GM18861 (cell line): ENCODE measurements at regions not wholly inside any gene's neighbourhood (a gene's known extent, or its start where the extent isn't known, plus 50 kb on each side); places are given as distances from the start of the nearest gene placed in this dataset.

Experiments used
- ATAC-seq: cut with Tn5 transposase; IDR thresholded peaks from one replicate; pipeline ENCODE4 v1.9.1; 2021; ENCODE audit not compliant: unreplicated experiment

DNA sequence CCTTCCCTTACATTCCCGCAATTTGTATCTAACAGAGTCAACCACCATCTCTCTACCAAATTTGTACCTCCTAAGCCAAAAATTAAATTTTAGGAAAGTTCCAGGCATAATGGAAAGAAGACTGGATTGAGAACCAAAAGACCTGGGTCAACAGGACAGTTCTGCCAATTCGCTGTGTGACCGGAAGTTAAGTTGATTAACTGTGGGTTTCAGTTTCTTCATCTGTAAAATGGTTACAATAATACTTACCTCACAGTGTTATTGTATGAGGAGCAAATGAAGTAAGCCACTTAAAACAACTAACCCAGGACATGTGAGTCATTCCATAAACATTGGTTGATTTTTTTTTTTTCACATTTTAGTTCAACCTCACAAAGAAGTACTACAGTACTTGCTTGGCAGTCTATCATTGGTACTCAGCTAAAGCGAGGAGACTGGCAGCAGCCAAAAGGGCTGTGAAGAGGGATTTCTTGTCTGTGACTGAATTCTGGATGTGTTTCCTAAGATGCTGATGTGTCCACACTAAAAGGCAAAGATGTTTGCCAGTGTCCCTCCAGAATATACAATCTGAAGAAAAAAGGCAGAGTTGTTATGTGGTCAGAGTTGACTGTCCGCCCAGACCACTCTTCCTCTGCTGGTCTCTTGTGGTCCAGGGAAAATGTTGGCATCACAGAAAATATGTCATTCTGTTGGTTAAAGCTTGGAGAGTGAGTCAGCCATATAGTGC lies 198.6 kb downstream of the TLE1 start:
- ATAC-seq, result no peak

DNA sequence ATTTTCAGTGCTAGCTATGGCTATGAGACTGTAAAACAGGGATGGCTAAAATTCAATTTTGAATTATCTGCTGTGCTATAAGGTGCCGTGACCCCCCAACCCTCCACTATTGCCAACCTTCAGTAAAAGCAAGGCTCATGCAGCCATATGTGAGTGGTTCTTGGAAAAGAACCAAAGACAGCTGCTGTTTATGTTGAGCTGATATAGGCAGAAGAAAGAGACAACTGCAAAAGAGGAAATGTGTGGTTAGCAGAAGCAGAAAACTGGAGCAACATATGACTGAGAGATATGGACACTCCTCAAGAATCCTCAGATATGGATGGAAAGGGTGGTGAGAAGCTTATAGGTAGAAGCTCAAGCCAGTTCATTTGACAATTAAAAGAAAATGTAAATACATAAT lies 200.3 kb downstream of the TLE1 start:
- ATAC-seq, result no peak

DNA sequence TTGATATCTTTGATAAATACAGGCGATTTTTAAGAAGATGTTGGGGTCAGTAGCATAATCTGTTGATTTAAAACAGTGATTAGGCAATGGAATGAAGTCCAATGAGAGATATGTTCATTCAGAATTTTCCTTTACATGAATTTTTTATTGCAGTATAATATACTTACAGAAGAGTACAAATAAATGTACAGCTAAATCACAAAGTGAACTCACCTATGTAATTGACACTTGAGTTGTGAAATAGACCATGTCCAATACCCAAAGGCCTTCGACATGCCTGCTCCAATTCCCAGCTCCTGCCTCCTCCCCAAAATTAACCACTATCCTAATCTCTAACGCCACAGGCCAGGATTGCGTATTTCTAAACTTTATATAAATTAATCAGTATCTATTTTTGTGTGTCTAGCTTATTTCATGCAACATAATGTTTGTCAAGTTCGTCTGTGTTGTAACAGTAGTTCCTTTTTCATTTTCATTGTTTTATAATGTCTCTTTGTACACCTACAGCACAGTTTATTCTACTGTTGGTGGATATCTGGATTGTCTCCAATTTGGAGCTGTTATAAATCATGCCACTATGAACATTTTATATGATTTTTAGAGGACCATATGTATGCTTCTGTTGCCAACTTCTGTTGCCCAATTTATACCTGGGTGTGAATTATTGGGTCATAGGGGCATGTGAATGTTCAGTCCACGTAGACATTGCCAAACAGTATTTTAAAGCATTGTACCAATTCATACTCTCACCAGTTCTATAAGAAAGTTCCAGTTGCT lies 208.3 kb downstream of the TLE1 start:
- no peak for ATAC-seq

DNA sequence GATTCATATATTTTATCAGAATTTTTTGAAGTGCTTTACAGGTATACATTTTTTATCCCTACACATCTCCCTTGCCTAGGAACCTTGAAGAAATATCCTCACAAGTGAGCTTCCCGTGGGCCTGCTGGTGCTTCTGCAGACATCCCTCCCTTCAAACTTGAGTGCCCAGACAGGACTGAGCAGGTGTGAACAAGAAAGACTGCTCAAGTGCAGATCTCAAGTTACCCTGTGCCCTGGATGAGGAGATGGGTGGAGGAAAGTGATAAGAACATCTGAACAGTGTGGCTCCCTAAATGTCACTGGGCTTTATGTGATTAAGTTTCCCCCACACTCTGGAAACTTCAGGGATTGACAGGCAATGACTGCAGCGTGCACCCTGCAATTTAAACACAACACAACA lies 209.8 kb downstream of the TLE1 start:
- ATAC-seq, result no peak

DNA sequence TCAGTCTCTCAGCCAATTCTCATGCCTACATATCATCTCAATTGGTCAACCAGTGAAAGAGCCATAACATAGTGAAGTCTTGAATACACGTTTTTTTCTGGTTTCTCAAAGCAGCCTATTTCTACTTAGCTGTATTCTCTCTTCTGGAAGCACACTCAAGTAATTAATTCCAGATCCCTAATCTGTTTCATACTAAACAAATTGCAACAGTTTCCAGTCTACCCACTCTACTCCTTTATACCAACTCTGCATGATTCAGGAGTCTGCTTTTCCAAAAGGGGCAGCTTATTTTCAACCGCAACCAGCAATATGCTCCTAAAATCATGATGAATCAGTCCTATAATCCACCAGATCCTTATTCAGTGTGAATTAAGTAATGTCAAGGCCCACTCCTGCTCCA lies 211.7 kb downstream of the TLE1 start:
- ATAC-seq, result no peak

DNA sequence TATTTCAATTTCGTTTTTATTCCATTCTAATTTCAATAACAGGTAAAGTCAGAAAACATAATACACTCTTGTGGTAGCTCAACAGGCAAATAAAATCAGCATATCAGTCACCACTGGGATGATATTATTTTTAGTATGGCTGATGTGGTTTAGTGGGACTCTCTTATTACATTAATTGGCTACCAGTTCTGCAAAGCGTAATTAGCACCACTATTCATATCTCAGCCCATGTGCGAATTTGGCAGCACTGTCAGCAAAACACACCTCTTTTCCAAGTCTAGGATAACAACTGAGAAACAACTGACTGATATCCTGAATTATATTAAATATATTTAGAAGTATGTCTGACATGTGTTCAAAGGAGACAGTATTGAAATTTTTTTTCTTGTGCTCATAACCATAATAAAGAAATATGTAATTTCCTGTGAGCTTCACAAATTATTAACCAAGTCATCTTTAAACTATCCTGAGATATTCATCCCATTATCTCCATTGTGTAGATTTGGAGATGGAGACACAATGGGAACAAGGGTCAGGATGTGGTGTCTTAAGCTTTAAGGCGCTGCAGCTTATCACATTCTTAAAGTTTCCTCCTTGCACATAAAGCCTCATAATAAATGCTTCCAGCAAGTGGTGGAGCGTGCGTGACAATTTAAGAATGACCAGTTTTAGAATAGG lies 212.4 kb downstream of the TLE1 start:
- ATAC-seq, result no peak

DNA sequence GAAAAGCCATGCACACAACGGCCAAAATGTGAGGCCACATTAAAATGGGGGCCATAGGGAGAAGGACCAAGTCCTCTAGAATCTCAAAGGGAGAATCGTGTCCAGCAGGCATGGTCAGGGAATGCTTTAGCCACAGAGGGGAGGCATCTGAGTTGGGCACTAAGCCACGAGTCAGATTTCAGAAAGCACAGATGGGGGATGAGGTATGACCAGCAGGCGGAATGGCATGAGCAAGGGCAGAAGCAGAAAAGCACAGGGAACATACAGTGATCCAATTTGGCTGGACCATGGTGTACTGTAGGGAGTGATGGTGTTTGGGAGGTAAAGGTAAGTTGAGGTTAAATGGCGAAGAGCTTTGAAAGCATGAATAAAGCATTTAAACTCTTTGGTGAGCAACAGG lies 214.6 kb downstream of the TLE1 start:
- ATAC-seq, result no peak

DNA sequence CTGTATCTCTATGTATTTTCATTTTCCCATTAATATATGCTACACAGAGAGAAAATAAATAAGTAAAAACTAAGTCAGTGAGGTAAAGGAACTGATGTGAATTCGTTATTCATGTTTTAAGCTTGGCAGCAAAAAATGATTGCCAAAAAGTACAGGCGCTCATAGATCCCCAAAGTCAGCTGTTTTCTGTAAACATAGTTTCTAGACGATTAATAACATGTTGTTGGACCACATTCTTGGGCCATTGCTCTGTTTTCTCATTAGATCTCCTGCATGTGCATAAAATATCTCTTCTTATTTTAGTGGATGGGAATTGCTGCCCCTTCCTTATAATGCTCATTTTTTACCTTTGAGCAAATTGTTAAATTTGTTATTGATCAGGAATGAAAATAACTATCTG lies 215.2 kb downstream of the TLE1 start:
- no peak for ATAC-seq

DNA sequence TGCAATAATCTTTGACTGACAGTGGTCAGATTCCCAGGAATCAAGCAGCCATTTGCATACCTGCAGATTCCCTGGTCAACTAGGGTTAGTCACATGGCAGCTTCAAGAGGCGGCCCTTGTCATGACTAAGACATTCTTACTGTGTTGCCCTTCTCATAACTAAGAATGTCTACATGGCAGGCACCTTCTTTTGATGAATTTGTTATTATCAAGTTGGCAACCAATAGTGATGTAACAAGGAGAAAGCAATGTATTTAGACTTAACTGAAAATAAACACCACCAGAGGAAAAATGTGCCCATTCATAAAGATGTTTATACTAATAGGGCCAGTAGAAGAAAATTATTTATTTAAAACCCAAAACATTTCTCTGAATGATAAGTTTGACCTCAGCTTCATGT lies 215.6 kb downstream of the TLE1 start:
- no peak for ATAC-seq

DNA sequence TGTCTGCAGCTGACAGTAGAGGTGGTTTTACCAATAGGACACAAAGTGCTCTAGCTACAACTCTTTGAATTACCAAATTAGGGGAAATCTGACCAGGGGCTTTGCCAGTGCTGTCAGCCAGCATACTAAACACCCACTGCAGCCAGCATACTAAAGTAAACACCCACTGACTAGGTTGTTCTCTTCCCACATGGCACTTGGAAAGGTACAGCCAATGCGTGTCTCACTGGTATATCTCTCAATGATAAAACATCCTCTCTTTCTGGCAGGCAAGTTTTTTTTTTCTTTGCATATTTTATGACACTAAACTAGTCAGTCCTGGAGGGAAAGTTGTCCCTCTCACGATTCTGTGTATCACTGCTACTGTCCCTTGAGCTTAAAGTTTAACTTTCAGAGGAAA lies 216.1 kb downstream of the TLE1 start:
- no peak for ATAC-seq

DNA sequence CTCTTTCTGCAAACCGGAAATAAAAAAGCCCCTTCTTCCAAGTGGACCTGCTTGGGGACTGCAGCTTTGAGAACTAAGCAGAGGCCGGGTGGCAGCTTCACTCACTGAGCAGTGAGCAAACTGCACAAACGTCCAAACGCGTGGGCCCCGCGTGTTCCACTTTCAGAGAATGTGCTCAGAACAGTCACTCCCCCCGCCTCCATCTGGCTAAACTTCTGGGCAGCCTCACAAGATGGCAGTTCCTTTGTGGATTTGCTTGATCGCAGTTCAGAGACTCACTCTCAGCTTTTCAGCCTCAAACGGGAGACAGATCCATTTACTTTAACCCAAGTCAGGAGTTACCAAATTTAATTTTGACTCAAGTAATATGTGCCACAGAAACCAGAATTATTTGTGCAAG lies 216.6 kb downstream of the TLE1 start:
- ATAC-seq, result no peak

DNA sequence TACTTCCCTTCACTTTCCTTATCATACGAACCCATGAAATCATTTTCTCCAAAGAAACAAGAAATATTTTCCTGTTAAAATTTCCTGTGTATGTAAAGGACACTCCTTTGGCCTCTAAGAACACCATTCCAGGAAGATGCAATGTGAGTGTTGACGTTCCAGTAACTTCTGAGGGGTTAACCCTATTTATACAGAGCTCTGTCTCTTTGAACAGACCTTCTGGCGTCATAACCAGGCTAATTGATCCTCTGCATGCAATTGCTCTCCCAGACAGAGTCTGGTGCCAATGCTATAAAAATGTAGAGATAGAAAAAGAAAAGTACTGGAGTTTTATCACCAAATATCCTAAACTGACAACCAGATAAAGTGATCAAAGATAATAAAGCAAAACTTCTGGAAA lies 218.5 kb downstream of the TLE1 start:
- no peak for ATAC-seq

DNA sequence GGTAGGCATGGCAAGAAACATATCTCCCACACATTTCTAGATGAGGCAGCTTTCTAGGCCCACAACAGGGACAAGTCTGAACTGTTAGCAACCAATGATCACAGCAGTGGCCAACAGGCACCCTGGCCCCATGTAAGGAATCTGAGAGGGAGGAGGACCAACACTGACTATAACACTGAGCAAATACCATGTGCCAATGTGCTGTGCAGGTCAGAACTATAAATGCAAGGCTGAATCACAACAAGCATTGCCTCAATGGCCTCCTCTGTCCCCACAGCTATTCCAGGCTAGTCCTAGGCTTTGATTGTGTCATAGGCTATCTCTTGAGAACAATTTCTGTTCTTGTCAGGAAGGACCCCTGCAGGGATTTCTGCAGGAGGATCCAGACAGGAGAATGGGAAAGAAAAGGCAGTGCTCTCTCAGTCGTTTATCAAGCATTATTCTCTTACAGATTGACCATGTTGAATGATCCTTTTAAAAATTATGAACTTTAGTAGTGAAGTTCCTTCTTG lies 221.2 kb downstream of the TLE1 start:
- ATAC-seq, result no peak

DNA sequence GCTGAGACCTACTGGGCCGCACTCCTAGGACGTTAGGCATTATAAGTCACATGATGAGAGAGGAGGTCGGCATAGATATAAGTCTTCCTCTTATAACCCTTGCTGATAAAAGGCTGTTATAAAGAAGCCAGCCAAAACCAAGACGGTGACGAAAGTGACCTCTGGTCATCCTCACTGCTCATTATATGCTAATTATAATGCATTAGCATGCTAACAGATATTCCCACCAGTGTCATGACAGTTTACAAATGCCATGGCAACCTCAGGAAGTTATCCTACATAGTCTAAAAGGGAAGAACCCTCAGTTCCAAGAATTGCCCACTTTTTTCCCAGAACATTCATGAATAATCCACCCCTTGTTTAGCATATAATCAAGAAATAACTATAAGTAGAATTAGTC lies 222.4 kb downstream of the TLE1 start:
- ATAC-seq, result no peak

DNA sequence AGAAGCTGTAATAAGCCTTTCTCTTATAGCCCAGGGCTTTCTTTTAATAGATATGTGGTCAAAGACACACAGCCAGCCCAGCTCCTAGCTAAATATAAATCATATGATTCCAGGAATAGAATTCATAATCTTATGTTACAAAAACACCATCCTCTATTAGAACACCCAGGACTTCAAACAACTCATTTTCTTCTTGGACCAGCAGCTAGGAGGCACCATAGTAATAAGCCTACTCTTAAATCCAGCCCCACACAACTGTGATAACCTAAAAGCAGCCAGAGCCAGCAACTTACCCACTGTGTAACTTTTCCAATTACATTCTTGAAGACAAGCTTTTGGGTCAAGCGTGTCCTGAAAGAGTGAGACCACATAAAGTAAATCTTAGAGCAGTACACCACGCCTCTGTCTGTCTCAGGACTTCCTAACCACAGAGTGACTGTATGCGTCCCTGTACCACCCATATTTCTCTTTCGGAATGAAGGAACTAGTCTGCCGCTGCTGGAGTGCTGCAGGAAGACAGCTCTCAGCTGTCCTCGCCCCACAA lies 223.8 kb downstream of the TLE1 start:
- ATAC-seq, result no peak

DNA sequence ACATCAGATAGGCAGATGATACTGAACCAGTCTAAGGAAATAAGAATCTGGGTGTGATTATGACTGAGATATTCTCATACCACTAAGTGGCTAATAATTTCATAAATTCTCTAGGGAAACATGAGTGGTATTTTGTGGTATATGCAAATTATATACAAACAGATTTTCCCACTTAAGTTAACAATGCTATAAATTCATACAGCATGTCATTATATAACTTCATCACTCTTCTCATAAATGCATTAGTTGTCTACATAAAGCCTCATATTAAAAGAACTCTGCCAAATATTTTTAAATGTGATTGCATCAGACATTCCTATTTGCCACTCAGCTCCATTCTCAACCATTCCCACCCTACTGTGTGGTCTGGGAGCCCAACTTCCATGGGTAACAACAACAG lies 226.5 kb downstream of the TLE1 start:
- ATAC-seq, result no peak

DNA sequence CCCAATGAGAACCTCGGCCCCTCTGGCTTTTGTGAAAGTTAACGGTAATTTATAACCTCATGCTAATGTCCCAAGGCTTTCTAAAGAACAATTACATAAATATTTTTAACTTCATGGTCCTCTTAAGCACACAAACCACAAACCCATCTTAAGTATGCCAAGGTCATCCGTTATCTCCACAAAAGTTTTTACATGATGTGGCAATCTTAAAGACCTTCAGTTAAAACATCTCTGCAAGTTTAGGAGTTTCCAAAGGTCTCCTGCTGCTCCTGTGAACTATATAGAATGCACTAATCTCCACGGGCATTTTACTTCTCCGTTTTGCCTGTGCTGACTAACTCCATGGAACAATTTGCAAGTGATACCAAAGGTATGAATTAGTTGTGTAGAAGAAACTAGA lies 228.2 kb downstream of the TLE1 start:
- ATAC-seq, result no peak

DNA sequence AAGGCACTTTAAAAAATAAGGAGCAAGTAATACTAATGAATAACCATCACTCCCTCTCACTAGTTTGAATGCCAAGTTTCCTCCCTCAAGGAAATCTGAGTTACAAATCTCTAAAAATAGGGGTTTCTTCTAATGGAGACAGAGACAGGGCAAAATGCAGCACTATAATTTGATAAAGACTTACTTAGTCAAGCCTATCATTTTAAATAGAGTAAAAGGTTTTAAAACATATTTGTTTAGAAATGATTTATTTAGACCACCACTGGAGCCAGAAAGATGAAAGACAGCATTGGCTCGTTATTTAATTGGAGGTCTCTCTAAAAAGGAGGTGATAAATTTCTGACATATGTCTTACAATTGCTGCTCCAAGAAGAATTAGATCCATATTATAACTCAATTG lies 228.7 kb downstream of the TLE1 start:
- ATAC-seq, result no peak

DNA sequence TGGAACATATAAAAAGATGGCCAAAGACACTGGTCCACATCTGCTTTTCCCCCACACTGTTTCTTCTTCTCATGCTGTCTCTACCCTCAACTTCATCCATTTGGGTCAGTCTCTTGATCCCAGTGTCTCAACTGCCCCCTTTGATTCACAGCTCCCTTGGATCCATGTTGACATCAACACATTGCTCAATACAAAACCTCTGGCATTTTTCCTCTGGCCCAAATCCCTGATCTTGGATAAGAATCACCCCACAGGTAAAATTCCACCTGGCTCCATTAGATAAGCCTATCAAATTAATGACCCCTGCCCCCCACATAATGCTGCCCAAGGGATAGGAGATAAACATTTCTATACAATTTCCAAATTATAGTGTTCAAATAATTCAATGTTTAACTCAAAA lies 229.8 kb downstream of the TLE1 start:
- no peak for ATAC-seq

DNA sequence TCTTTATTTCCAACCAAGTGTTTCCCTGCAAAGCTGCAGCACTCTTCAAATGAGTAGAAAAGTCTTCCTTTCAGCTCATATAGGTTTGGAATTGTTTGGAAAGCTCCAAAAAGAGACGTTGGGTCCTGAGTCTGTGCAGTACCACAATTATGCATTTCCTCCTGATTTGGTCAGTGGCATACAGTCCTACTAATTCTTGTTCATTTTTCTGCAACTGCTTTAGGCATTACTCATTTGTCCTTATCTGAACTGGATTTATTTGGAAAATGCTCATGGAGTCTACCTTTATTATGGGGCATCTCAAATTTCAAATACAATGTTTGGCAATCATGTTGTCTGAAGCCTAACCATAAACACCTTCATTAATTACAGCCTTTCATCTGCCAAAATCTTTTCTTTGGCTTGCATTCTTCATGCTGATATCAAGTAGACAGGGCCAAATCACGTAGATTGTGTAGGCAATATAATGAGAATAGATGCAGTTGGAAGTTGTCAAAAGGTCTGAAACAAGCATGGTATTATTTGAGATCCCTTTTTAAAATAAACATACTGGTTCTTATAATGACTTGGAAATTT lies 232.8 kb downstream of the TLE1 start:
- ATAC-seq, result no peak

DNA sequence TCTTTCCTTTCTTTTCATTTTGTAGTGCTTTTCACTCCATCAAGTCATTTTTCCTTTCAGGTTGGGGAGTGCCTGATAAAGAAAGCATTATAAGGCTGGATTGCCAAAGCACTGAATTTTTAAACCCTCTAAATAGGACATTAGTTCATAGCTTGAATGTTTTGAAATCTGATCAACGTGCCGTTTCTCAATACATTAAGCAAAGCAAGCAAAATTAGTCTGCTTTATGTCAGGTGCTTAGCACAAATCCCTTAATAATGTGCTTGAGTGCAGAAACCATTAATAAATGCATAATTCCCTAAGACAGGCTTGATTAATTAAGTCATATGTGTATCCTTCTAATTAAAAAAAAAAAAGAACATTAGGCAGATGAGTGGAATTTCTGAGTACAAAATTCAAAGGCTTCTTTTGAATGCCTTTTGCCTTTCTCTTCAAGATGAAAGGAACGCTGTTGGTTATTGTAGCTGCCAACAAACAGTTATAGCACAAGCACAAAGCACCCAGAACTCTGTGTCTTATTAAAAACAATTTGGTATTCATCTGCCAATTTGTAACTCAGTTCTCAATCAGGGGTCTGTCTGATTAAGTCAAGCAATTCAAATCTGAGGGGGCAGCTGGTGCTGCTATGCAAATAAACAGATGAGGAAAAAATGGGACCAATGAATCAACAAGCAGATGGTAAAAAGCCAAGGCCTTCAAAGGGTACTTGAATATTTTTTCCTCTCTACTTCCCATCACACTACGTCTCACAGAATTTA lies 233.7 kb downstream of the TLE1 start:
- ATAC-seq, result no peak
